Endothelial cell of hepatic sinusoid (primary cell): ENCODE measurements at regions not wholly inside any gene's neighbourhood (a gene's known extent, or its start where the extent isn't known, plus 50 kb on each side); places are given as distances from the start of the nearest gene placed in this dataset.

Source experiments
- in situ Hi-C: cut with HindIII; loops from 2 replicates; pipeline ENCODE4 v1.10.0; 2017; ENCODE audit warnings: low sequenced_read_pairs

DNA sequence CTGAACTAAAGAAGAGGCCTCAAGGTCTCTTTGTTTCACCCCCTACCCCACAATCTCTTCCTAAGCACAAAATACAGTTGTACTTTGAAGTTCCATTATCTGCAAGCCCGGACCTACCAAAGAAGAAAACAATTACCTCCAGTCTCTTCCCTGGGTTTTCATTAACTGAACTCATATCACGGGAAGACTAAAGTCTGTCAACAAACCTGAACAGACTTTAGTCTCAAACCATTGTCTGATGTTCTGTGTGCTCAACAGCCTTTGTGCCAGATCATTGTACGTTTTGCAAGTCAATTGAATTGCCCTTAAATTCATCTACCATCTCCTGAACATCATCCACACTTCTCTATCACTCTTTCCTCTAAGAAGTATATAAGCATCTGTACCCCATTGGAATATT is 1021.9 kb upstream of the CDH2 start:
- in situ Hi-C loops, result no loop called here

DNA sequence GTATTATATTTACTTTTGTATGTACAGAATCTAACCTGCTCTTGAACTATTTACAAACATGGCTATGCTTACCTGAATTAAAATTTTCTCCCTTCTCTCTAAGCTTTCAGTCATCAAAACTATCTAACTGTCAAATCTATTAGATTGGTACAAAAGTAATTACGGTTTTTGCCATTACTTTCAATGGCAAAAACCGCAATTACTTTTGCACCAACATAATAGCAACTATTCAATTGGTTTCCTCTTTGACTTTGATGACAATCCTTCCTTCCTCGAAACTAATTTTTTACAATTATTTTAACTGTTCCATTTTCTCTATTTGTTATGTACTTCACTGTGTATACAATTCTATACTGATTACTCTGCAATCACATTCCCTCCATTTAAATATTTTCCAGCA is 1019.4 kb upstream of the CDH2 start:
- in situ Hi-C loops, result no loop called here

DNA sequence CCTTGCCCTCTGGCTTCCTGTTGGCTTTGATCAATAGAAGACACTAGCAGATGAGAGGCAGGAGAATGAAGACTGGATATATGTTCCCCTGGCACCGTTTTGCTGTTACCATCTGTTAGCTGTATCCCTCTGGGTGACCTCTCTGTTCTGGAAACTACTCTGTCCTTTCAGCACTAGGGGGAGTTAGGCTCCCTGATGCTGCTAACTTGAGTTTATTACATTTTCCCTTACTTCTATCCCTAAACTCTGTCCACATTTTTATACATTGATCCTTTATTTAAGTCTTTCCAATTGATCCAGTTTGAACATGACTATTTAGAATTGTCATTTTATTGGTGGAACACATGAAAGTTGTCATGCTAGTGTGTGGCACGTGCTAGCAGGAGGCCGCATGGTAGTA is 1014.3 kb upstream of the CDH2 start:
- in situ Hi-C loops, result no loop called here

DNA sequence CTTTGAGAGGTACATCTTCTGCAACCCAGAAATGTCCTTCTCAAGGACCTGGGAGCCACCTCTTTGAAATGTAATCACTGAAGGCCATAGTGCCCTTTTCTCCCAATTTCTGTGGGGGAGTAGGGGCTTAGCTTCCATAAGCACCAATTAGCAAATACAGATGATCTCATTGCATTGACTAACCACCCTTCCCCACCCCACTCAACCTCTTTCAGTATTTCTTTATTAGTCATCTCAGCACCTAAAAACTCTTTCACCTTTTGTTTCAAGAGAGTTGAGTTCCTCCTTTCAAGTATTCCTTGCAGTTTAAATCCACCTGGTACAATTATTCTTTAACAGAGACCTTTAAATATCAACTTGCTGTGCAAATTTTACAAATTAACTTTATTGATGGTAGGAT is 1011.8 kb upstream of the CDH2 start:
- in situ Hi-C loops, result no loop called here

DNA sequence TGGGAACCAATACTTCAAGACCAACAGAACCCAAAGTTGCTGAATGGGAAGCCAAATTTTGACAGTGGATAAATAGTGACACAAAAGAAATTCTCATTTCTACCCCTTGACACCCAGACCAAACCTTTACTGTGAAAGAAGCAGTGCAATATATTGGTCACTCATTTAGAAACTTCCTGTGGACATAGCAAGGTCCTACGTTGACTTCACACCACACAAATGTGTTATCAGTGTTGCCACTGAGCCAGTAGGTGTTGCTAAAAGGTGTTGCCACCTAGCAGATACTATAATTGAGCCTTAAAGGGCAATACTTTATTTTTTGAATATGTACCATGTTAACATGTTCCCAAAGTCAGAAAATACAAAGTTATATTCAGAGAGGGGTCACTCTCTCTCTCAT is 1008.9 kb upstream of the CDH2 start:
- in situ Hi-C loops, result no loop called here

DNA sequence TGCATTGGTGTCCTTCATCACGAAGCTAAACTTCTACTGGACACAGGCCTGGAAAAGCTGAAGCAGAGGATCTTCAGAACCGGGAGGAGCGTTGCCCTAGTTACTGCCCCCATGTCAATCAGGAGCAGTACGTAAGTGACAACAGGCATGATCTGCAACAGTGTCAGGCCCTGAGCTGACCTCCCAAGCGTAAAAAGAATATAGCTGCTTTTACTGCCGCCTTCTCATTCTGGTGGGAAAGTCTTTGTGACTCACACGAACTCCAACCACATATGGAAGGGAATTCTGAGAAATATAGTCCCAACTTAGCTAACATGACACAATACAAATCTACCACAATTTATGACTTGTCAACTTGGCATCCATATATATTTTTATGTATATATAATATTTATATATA is 1007.7 kb upstream of the CDH2 start:
- in situ Hi-C loops, result no loop called here

DNA sequence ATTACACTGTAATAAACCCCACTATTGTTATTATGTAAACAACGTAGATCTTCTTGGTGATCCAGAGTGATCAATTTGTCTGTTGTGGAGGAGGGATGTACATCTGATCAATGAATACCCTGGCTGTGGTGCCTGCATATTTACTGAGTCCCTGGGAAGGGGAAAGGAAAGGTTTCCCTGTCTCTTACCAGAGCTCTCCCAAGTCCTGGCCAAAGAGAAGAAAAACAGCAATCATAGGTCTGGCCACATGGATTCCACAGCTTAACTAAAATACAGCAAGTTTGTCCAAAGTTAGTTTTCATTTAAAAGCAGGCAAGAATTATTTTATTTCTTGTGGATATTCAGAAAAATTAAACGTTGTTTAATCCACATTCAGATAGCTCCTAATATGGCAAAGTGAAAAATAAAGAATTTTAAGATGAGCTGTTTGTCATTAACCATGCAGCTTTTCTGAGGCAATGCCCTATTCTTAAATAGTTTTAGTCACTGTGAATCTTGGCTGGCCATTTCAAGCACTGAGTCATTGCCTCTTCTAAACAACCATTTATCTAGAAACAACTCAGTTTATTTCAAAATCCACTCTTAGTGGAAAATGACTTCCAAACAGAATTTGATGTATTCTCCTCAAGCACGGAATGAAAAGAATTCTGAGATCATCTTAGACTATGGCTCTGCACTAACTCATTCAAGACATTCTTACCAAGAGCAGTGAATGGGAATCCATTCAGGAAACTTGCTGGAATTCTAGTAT is 1004.4 kb upstream of the CDH2 start:
- in situ Hi-C loops, result no loop called here

DNA sequence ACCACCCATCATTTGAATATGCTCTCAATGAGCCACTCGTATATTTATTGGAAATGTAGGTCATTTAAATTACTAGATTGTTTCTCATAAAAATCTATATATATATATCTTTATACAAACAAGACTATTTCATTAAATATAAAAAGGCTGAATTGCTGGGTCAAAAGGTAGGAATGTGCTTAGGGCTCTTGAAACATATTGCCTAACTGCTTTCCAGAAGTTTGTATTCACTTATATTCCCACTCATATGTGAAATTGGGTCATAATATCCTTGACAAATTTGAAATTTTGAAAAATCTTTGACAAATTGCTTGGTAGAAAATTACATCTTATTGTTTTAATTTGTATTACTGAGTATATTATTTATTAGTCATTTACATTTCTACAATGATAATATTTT is 999.8 kb upstream of the CDH2 start:
- in situ Hi-C loops, result no loop called here

DNA sequence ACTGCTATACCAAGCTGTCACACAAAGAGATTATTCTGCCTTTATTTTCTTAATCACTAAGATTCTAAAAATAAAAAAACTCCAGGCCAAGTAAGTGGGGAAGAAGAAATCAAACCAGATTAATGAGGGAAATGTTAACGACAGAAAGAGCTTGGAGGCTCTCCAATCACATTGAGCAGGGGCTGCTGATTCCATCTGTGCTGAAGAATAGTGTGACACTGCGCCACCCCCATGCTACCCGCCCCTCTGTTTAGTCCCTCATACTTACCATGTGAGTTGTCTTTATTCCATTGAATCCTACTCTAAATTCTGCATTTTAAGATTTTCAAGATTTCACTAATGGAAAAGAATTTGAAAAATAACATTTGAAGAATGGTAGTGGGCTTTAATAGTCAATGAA is 998.0 kb upstream of the CDH2 start:
- in situ Hi-C loops, result no loop called here

DNA sequence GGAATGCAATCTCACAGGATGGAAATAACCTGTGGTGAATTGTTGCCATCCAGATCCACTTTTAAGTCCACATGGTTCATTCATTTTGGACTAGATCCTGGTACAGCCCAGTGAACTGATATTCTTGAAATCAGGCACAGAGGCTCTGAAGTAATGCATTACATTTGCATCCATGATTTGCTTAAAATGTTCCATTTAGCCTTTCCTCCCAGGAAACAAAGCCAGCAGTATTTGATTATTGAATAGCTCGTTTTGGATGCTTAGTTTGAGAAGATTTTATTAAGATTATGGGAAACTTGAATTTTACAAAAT is 995.8 kb upstream of the CDH2 start:
- in situ Hi-C loops, result no loop called here

DNA sequence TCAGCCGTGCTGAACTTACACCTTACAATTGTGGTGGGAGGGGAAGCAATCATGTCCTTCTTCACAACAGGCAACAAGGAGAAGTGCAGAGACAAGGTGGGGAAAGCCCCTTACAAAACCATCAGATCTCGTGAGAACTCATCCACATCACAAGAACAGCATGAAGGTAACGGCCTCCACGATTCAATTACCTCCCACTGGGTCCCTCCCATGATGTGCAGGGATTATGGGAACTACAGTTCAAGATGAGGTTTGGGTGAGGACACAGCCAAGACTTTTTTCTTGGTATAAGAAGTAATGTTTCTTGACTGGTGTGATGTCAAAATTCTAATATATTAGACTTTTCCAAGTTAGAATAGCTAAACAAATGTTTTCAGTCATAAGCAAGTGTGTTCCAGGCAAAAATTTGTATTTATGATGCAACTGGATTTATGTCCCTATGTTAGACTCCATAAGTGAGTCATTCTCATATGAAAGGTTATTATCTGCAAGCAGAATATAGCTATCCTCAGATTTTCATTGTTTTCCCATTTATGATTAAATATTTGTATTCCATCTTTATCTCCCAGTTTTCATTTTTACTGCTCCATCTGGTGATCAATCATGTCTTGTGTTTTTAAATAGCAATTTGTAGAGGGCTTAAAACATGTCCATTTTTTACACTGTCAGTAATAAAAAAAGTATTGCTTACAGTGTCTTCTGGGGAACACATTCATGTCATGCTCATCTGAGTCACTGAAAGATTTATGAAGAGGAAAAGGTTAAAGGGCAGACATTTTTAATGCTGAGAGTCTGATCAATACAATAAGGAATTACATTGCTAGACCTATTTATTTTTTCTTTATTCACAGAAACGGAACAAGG is 995.2 kb upstream of the CDH2 start:
- in situ Hi-C loops, result no loop called here

DNA sequence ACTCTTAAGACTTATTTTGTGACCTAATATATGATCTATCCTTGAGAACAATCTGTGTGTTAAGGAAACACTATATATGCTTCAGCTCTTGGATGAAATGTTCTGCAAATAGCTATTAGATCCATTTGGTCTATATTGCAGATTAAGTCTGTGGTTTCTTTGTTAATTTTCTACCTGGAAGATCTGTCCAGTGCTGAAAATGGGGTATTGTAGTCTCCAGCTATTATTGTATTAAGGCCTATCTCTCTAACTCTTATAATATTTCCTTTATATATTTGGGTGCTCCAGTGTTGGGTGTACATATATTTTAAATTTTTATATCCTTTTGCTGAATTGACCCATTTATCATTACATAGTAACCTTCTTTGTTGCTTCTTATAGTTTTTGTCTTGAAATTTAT is 992.7 kb upstream of the CDH2 start:
- in situ Hi-C loops, result no loop called here

DNA sequence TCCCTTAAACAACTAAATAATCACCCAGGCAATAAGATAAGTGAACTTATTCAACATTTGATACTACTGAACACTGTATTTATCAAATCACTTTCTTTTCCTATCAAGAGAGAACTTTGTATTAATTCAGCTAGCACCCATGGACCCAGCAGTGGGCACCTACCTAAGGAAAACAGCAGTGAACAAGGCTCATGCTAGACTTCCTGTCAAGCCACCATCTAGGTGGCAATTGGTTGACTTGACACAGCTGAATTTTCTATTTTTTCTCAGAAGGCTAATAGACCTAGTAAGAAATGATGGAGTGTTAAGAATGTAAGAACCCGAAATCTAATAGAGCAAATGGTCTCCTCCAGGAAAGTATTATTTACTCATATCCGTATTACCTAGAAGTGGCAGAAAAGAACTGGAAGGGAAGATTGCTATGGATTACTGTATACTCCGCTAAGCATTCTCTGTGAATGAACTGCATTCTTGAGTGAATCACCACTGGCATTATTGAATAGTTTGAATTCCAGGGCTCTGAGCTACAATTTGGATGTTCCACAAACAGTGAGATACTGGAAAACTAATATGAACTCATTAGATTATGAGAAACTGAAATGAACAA is 988.2 kb upstream of the CDH2 start:
- in situ Hi-C loops, result no loop called here

DNA sequence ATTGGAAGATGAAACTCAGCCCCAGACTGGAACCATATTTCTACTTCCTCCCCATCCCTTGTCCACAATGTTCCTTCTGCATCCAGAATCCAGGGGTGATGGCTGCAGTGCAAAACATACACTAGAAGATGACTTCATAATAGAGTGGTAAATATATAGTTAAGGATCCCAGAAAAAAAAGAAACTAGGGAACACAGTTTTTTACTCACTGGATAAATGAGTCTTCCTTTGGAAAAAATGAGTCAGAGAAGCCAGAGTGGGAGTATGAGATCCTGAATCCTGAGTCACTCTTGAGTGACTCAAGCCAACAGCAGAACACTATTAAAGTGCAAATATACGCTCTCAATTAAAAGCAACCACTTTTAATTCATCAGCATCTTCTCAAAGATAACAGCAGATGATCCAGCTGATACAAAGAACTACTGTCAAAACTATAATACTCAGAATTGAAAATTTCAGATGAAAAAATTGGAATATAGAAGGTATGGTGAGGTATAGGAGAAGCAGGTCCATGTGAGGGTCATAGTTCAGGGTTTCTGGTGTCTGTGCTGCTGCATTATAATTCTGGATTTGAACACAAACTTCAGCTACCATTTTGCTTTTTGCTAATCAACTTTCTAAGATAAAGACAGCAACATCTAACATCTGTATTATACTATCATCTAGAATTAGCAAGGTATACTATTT is 987.2 kb upstream of the CDH2 start:
- in situ Hi-C loops, result no loop called here

DNA sequence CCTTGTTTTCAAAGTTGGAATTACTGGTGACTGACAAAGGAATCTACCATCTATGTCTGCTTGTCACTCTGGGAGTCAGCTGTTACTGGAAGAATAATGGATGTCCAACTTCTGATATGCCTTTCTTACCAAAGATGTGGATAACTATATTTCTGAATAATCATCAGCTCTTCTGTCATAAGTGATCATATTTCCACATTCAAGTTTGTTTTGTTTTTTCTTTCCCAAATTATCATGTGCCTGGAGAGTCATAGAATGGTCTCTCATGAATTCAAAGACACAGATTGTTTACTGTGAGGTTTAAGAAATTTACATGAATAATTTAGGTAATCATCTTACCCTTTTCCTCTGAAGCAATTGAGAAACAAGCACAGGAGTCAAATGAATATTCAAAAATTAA is 986.7 kb upstream of the CDH2 start:
- in situ Hi-C loops, result no loop called here

DNA sequence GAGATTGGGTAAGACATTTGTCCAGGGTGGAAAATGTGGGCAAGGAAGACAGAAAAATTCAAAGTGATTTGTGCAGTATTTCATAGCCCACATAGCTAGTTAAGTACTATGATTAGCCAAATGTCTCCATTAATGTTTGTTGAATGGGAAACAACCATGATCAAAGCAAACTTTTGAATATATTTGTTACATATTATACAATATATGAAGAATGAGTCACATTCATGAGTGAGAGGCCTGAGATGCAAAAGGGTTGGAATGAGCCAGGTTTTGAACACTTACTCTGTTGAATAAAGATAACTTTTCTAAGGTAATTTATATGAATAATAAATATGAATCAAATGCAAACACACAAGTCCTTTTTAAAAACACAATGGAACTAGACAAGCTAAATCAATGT is 984.5 kb upstream of the CDH2 start:
- in situ Hi-C loops, result no loop called here

DNA sequence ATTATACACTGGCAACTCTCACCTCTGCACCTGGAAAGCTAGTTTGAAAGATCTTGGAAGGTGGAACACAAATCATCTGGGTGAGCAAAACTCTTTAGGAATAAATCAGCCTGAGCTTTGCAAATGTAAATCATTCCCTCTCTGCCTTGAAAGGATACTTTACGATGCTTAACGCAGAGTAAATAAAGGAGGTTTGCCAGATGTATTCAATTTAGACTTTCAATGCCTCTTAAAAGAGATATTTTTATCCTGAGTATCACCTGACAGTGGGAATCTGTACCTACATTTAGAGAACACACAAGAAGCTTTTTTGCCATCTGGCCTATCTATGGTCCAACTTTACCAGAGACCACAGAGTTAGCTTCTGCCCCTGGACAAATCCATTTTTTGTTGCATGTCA is 983.2 kb upstream of the CDH2 start:
- in situ Hi-C loops, result no loop called here

DNA sequence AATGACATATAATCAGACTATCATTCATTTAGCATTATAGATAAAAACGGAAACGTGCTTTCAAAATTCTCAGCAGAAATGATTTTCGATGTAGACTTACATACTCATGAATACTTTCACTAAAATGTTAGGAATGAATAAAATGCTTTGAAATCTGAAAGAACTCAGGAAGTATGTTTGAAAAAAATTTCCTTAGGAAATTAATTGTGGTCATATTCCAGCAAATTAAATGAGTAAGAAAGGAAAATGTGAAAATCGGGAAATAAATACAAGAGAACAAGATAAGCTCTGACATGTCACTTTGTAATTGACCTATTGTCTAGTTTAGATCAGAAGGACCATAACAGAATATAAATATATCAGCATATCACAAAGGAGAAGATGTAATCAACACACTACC is 981.0 kb upstream of the CDH2 start:
- in situ Hi-C loops, result no loop called here

DNA sequence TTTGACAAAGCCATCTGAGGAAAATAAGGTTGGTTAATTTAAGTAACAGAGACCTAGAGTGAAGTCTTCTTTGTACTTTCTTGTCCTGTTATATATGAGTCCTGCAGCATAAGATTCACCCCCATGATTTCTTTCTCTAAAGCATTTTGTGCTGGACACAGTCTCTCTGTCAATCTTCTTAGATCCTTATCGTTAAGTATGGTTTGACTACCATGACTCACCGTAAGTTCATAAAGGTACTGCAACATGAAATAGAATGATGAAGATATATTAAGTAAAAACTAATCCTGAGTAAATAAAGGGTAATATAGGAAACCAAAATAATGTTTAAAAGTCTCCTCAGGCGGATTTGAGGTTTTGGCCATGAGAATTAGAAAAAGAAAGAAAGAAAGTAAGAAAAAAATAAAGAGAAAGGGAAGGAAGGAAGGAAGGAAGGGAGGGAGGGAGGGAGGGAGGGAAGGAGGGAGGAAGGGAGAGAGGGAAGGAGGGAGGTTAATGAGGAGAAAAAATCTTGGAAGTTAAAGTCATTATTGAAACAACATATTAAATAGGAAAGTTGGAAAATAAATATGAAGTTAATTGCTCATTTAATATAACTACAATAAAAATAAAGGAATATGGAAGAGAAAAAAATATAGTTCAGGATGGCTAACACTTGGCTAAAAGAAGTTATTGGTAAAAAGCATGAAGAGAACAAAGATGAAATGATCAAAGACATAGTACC is 980.3 kb upstream of the CDH2 start:
- in situ Hi-C loops, result no loop called here

DNA sequence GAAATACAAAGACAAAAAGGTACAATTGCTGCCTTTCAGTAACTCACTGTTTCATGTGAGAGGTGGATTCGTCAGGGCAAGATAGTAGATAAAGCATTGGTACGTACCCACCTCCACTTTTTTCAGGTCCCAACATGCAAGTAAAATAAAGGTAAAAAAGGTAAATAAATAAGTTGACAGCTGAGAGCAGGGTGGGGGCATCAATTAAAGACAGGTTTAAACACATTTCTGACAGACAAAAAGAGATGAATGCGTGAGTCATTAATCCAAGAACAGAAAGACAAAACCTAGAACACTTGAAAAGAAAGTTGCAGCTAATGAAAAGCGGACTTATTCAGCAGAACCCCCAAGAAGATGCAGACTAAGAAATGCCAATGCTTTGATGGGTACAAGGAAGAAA is 979.6 kb upstream of the CDH2 start:
- in situ Hi-C loops, result no loop called here
